HG02588 (cell line): ENCODE measurements at regions not wholly inside any gene's neighbourhood (a gene's known extent, or its start where the extent isn't known, plus 50 kb on each side); places are given as distances from the start of the nearest gene placed in this dataset.
A peak's percentile ranks its signal among the peaks of the same experiment; 100 is the strongest.
"Not testable (repeated sequence)": the region's sequence is repeated elsewhere in the genome, so short reads cannot be mapped to it uniquely, and the experiment has no call there.

Source experiments
- ATAC-seq: cut with Tn5 transposase; IDR thresholded peaks from one replicate; pipeline ENCODE4 v1.9.1; 2021; ENCODE audit warnings: mild to moderate bottlenecking, moderate library complexity; ENCODE audit not compliant: unreplicated experiment

DNA sequence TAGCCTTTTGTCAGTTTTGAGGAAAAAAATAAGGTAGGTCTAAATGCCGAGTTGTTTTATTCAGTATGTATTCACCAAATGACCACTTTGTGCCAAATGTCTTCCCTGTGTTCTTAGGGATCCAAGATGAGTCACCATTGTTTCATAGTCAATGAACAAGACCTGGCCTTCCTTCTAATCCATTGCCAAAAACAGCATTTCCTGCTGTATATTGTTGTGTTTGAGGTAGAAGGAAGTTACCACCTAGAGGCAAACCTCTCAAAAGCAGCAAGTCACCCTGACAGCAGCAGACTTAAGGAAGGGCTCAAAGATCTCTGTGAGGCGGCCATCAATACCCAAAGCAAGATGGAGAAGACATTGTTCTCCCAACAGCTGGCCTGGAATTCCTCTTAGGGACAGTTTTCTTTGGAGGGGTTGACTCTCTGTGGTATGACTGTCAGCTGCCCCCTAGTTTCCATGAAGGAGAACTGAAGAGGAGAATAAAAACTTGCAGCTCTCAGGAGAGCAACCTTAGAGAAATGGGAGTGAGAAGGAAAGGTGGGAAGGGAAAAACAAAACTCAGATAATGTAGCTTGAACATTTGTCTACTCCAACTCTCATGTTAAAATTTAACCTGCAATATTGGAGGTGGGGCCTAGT, 328.3 kb downstream of the LRATD1 start:
- no peak for ATAC-seq

DNA sequence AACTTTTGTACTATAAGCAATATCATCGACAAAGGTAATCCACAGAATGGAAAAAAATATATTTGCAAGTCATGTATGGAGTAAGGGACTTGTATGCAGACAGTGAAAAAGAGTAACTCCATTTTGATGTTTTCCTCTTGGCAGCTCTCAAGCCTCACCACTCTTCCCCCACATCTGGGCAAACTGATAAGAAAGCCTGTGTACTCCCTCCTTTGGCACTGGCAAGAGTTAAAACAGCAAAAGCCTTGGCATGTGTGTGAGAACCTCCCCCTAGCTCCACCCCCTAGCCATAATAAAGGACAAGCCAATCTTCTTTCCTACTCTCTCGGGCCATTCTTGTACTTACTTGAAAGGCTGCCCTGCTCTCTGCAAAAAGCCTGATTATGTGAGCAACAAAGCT, 335.2 kb downstream of the LRATD1 start:
- ATAC-seq = no peak

DNA sequence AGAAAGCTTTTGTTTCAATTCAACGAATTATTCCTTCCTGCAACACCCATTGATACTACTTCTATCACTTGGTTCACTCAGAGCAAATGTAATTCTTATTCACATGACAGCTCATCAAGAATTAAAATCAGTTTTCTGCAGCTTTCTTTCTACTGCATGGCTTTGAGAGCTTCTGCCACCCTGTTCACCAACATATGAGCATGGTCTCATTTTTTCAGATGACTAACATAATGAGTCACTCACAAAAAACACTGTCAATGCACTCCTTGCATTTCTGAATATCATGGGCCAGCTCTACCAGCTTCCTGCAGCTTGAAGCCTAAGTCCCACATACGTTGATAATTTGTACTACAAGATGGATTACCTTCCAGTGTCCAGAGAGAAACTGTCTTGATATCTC, 342.9 kb downstream of the LRATD1 start:
- ATAC-seq = no peak

DNA sequence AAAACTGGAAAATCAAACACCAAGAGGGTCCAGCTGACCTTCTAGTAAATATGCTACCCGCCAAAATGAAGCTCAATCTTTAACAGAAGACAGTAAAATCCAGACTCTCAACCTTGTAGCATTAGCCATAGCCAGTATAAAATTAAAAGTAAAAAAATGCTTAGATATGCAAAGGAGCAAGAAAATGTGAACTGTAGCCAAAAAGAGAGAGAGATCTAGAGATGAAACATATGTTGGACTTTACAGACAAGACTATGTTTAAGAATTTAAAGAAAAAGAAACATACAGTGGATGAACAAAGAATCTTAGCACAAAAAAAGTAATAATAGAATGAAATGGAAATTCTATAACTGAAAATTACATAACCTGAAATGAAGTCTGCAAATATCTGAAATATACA, 344.5 kb downstream of the LRATD1 start:
- no peak for ATAC-seq

DNA sequence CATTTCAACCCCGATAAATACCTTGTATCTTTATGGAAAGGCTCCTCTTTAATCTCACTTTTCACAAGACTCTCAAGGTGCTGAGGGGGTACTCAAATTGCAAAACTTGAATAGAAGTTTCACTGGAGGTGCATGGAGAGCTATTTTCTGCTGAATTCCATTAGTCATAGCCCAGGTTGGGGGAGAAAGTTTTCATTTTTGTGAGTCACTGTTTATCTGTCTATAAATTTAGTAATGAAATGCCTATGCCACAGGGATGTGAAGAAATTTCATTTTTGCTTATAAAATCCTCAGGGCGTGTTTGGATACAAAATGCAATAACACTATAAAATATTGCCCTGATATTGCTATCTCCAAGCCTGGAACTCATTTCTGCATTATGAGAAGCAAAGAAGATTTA, 346.3 kb downstream of the LRATD1 start:
- ATAC-seq = no peak

DNA sequence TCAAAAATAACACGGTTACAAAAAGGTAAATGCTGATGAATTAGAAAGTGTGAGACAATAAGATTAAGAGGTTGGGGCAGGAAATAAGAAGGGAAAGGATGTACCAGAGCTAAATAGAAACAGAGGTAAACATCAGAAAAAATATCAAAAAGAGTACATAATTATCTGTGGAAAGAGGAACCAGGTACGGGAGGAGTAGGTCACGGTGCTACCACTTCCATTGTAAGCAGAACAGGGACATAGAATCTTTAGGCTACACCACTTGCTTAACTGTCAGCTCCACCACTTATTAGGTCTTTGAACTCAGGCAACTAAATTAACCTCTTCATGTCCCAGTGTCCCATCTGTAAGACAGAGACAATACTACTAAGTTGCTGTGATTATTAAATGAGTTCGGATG, 350.3 kb downstream of the LRATD1 start:
- ATAC-seq = no peak

DNA sequence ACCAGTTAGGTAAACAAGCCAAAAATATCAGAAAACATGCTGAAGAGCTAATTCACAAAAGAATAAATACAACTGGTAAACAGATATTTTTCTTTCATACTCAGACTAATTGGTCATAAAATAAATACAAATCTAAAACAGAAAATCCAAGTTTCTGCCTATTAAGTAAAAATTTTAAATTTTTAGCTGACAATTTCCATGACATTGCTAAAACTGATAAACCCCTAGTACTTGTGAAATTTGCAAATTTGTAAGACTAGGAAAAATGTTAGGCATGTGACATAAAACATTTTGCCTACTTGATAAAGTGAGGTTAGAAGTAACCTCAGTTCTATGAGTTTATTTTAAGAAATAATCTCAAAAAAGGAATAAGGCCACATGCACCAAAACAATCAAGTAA, 356.1 kb downstream of the LRATD1 start:
- ATAC-seq = no peak

DNA sequence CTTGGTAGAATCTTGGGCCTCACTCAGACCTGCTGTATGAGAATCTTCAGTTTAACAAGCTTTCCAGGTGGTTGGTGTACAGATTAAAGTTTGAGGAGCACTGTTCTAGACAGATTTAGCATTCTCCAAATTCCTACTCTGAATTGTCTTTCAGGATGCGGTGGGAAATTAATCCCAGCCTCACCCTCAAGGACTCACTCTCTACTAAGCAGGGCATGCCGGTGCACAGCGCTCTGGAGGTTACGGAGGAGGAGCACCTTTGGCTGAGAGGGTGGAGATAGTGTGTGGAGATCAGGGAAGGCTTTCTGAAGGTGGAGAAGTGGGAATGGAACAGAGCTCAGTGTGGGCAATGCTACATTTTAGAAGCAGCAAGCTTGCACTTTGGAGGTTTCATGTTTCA, 359.2 kb downstream of the LRATD1 start:
- ATAC-seq = no peak

DNA sequence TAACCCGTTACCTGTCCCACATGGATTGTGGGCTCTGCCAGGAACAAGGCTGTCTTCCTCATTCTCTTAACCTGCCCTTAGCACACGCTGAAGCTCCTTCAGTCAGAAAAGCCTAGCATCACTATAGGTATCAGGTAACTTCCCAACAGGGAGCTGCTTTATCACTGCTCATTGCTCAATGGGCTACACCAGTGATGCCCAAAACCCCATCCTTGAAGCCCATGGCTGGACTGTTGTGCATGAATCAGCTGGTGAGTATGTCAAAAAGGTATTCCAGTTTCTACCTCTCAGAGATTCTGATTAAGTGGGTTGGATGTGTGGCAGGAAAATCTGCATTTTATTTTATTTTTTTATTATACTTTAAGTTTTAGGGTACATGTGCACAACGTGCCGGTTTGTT, 362.2 kb downstream of the LRATD1 start:
- no peak for ATAC-seq

DNA sequence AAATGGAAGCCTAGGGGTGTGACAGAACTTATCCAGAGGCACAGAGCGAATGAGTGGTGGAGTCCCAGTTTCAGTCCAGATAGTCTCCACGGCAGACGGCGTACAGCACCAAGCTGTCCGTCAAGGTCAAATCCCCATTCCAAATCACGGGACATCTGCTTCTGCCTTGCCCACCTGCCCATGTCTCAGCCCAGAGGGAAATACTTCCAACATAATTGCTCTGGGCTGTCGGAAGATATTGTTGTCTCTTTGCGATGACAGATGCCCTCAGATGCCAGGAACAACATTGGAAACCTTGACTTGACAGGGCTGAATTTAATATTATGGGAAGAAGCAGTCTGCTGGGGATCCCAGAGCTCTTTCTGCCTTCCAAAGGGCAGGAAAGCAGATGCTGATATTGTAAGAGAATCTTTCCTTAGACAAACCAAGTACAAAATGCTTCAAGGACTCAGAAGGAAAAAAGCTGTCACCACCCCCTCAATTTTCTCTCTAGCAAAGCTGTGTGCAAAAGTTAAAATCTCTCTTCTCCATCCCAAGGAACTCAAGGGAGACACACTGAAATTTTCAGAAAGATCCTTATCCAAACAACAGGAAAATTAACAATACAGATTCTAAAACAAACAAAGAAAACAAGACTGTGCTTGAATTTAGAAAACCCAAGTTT, 364.0 kb downstream of the LRATD1 start:
- no peak for ATAC-seq

DNA sequence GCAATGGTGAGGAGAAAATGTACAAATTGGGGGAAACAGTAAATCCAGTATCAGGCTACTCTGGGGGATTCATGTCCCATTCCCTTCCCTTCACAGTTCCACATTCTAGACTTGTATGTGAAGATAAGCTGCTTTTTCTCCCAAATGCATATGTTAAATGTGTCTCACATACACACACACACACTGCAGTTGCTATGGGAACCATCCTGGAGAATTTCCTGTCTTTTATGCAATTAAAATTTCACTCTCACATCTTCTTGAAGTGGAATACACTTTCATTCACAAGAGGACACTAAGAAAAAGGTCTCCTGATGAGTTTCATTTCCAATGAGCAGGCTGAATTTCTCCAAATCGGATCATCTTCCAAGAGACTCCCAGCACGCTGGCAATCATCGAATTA, 366.0 kb downstream of the LRATD1 start:
- ATAC-seq = no peak

DNA sequence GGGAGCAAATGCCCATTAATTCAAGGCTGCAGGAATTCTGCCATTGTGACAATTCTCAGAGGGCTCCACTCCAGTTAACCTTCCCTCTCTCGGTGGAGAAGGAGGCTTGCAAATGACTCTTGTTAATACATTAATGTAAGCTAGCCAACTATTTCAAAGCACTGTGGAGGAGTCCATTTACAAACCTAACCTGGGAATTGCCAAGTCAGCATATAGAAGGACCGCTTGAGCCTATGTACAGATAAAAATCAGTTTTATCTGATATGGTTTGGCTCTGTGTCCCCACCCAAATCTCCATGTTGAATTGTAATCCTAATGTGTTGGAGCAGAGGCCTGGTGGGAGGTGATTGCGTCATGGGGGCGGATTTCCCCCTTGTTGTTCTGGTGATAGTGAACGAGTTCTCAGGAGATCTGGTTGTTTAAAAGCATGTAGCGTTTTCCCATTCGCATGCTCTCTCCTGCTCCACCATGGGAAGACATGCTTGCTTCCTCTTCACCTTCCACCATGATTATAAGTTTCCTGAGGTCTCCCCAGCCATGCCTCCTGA, 366.7 kb downstream of the LRATD1 start:
- ATAC-seq = no peak

DNA sequence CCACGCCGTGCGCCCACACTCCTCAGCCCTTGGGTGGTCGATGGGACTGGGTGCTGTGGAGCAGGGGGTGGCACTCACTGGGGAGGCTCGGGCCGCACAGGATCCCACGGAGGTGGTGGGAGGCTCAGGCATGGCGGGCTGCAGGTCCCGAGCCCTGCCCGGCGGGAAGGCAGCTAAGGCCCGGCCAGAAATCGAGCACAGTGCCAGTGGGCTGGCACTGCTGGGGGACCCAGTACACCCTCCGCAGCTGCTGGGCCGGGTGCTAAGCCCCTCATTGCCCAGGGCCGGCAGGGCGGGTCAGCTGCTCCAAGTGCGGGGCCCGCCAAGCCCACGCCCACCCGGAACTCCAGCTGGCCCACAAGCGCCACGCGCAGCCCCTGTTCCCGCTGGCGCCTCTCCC, 370.0 kb downstream of the LRATD1 start:
- ATAC-seq = not testable (repeated sequence)

DNA sequence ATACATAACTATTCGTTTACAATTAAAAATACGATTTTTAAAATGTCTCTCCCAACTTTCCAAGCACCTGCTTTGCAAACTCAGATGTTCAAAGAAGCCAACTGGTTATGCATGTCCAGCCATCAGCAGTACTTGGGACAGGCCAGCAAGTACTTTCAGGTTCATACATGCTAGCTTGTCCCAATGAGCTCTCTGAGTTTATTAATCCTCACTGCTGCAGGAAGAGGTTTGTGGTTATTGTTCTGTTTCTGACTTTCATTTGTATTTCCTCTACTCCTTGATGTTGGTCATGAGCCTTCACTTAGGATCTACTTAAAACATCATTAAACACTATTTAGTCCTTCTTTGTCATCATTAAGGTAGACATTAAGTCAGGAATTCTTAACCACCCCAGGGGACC, 374.1 kb downstream of the LRATD1 start:
- no peak for ATAC-seq

DNA sequence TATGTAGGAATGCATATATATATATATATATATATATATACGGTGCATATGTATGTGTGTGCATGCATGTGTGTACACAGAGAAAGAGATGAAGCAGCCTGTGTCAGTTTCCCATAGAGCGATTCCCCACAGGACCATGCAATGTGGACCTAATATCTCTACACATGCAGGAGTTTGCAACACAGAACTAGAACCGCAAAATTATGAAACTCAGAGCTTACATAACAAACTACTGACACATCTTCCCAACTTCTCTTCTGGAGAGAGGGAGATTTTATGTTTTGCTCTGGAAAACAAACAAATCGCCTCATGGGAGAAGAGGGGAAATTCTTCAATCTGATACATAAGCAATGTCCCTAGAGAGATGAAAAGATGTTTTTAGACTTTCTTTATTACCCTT, 377.2 kb downstream of the LRATD1 start:
- no peak for ATAC-seq

DNA sequence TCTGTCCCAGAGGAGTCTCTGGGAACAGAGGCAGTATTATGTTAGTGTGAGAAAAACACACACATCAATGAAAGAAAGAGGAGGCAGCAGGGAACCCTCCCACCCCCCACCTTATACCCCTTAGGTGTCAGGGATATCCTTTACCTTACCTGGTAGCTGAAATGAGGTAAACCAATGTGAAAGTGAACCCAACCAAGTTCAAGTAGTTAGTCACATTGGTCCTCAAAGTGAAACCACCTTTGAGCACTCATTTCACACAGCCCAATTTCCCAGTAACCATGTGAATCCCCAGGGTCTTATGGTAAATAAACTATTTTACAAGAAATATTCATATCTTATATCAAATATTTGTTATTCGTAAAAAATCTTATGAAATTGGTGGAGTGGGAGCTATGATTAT, 377.8 kb downstream of the LRATD1 start:
- ATAC-seq = no peak

DNA sequence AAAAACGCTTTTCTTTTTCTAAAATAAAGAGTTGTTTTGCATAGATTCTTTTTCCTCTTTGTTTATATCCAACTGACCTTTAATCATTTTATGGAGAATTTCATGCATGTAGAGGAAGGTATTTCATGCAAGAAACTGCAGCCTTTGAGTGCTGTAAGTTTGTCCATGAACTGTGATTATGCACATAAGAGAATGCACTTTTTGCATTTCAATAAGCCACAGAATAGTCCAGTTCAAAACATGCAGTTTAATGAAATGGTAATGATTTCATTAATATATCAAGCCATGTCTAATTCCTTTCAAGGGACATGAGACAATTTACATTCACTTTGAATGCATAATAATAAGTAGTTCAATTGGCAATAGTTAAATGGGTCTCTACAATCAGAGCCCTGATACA, 386.3 kb downstream of the LRATD1 start:
- ATAC-seq = no peak

DNA sequence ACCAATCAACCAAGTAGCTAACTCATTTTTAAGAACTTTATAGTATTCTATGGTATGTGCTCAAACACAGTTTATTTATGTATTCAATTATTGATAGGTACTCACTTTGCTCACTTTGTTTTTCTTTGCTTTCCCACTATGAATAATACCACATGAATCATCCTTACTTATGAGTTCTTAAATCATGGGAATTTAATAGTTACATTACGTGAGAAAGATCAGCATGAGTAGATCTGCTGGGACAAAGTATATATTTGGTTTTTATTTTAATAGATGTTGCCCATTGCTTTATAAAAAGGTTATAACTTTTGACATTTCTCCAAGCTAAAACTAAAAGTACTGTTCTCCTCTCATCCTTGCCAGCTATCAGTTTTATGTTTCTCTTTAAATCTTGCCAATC, 390.7 kb downstream of the LRATD1 start:
- no peak for ATAC-seq

DNA sequence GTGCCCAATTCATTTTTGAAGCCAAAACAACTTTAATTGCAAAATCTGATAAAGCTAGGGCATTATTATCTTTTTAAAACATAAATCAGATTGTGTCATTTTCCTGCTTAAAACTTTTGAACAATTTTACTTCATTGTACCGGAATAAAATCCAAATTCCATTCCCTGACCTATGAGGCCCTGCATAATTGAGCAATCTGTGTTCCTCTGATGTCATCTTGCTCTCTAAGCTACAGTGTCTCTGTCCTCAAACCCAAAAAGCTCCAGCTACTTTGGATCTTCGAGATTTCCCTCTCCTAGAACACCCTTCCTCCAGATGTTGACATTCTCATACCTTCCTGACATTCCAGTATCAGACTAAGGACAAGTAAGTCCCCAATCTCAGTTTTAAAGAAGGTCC, 395.9 kb downstream of the LRATD1 start:
- ATAC-seq = no peak

DNA sequence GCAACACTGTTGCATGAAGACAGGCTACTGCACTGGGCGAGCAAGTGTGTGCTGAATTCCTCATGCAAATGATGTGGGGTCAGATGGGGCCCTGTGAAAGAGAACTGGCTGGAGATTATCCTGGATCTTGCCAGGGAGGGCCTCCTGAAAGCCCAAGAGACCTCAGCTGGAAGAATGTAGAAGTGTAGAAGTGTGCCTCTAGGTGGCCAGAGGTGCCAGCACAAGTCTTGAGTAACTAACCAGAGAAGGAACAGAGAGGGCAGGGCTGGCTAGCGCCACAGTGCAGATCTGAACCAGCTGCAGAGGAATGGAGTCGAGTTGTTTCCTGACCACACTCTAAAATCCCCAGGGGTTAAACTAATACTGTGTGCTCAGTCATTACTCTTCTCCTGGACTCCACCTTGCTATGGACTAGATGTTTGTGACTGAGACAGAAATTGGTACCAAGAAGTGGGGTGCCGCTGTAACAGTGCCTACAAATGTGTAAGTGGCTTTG, 399.3 kb downstream of the LRATD1 start:
- peak; percentile 97 for ATAC-seq

DNA sequence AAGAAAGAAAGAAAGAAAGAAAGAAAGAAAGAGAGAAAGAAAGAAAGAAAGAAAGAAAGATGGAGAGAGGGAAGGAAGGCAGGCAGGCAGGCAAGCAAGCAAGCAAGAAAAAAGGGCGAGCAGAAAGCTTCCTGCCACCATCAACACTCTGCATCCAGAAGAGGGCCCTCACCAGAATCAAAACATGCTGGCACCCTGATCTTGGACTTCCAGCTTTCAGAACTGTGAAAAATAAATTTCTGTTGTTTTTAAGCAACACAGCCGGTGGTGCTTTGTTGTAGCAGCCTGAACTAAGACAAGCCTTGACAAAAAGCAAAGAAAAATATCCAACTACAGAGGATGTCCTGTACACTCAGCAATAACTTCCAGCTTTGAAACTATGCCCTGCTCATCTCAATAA, 401.7 kb downstream of the LRATD1 start:
- no peak for ATAC-seq

DNA sequence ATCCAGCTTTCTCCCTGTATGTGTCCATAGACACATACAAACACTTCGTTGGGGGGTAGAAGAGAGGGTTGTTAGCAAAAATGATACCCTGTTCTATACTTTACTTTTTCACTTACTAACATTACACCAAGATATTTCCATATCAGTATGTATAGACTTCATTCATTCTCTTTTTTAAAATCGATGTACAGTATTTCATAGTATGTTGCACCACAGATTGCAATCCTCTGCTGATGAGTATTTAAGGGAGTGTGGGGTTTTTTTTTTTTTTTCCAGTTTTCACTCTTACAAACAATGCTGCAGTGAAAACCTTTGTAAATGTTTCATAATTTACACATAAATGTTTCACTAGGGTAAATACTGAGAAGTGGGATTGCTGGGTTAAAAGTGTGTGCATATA, 402.3 kb downstream of the LRATD1 start:
- no peak for ATAC-seq
